22Rv1 (cell line): ENCODE measurements at regions not wholly inside any gene's neighbourhood (a gene's known extent, or its start where the extent isn't known, plus 50 kb on each side); places are given as distances from the start of the nearest gene placed in this dataset.

Experiments used
- CTCF ChIP-seq: fragments of 450-650 bp; IDR thresholded peaks from 2 replicates; pipeline ENCODE4 v1.5.1; 2017; ENCODE audit warnings: mild to moderate bottlenecking
- ZFX ChIP-seq: fragments of 450-650 bp; IDR thresholded peaks from 2 replicates; pipeline ENCODE4 v1.6.1; 2017; ENCODE audit warnings: antibody characterized with exemption, borderline replicate concordance

- TF ChIP-seq CTCF (no peak), ZFX (no peak)
Measured at GRCh38 chr5:39941416-39941815, 516.6 kb upstream of the DAB2 start.
